ENCODE measurements at regions not wholly inside any gene's neighbourhood (a gene's known extent, or its start where the extent isn't known, plus 50 kb on each side); places are given as distances from the start of the nearest gene placed in this dataset.

- H3K36me3 Mint-ChIP-seq (ENCODE audit: low read depth), result no peaks in the 10 kb centered on the region
- DNase-seq (ENCODE audit: low read depth, low spot score), result no peak
- TF ChIP-seq, protein P1, sequence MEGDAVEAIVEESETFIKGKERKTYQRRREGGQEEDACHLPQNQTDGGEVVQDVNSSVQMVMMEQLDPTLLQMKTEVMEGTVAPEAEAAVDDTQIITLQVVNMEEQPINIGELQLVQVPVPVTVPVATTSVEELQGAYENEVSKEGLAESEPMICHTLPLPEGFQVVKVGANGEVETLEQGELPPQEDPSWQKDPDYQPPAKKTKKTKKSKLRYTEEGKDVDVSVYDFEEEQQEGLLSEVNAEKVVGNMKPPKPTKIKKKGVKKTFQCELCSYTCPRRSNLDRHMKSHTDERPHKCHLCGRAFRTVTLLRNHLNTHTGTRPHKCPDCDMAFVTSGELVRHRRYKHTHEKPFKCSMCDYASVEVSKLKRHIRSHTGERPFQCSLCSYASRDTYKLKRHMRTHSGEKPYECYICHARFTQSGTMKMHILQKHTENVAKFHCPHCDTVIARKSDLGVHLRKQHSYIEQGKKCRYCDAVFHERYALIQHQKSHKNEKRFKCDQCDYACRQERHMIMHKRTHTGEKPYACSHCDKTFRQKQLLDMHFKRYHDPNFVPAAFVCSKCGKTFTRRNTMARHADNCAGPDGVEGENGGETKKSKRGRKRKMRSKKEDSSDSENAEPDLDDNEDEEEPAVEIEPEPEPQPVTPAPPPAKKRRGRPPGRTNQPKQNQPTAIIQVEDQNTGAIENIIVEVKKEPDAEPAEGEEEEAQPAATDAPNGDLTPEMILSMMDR (conservative IDR thresholded peaks at IDR 0.05), result no peak
- H3K4me3 Mint-ChIP-seq, result no peak overlapping the region
- no peaks in the 10 kb centered on the region for H3K4me1 Mint-ChIP-seq
- no peaks in the 10 kb centered on the region for H3K9me3 Mint-ChIP-seq
- H3K27ac Mint-ChIP-seq (ENCODE audit: unreplicated experiment), result no peak overlapping the region
- H3K27me3 Mint-ChIP-seq (ENCODE audit: low read depth), result no peaks in the 10 kb centered on the region
Observed at GRCh38 chr6:48628316-48628715, 517.3 kb upstream of the PTCHD4 start.

DNA sequence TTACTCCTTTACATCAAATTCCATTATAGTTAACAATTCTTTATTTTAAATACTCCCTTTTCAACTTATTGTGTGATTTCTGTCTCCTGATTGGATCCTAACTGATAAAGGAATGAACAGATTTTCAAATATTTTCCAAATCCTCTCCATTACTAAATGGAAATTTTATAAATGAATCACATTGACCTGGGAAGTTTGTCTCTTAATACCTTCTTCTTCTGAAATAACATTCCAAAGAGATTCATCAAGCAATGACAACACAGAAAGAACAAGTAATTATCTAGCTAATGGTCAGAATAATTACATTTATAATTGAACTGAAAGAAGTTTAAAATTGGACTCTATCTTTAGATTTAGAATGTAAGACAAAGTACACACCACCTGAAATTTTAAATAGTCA lies 515.4 kb upstream of the PTCHD4 start:
- DNase-seq (ENCODE audit: low read depth, low spot score), result no peak
- Mint-ChIP-seq H3K27me3 (ENCODE audit: low read depth) (no peaks in the 10 kb centered on the region), H3K4me1 (no peaks in the 10 kb centered on the region), H3K27ac (ENCODE audit: unreplicated experiment) (no peak overlapping the region), H3K36me3 (ENCODE audit: low read depth) (no peaks in the 10 kb centered on the region), H3K4me3 (no peak overlapping the region), H3K9me3 (no peaks in the 10 kb centered on the region)
- TF ChIP-seq, protein P1 (conservative IDR thresholded peaks at IDR 0.05), result no peak

DNA sequence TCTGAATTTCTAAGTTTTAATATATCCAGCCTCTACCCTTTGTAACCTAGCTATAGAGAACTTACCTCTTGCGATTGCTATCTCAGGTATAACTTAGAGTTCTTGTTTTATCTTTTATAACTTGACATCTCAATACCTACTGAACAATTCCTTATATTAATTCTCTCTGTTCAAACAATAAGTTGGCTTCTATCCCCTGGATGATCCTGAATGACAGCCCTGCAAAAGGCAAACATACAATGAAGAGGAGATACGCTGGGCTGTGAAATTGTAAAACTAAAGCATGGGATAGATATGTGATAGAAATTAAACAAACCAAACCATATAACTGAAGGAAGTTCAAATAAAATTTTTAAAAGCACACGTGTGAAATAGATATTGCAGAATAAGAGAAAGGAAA lies 513.6 kb upstream of the PTCHD4 start:
- no peak overlapping the region for H3K4me3 Mint-ChIP-seq
- no peaks in the 10 kb centered on the region for H3K9me3 Mint-ChIP-seq
- no peak for DNase-seq (ENCODE audit: low read depth, low spot score)
- no peaks in the 10 kb centered on the region for H3K36me3 Mint-ChIP-seq (ENCODE audit: low read depth)
- H3K27me3 Mint-ChIP-seq (ENCODE audit: low read depth), result no peaks in the 10 kb centered on the region
- no peaks in the 10 kb centered on the region for H3K4me1 Mint-ChIP-seq
- no peak overlapping the region for H3K27ac Mint-ChIP-seq (ENCODE audit: unreplicated experiment)
- TF ChIP-seq, protein P1 (conservative IDR thresholded peaks at IDR 0.05), result no peak

GRCh38 chr6:48619771-48620170 lies 508.8 kb upstream of the PTCHD4 start:
- TF ChIP-seq, protein P1 (conservative IDR thresholded peaks at IDR 0.05), result no peak
- no peaks in the 10 kb centered on the region for H3K4me1 Mint-ChIP-seq

DNA sequence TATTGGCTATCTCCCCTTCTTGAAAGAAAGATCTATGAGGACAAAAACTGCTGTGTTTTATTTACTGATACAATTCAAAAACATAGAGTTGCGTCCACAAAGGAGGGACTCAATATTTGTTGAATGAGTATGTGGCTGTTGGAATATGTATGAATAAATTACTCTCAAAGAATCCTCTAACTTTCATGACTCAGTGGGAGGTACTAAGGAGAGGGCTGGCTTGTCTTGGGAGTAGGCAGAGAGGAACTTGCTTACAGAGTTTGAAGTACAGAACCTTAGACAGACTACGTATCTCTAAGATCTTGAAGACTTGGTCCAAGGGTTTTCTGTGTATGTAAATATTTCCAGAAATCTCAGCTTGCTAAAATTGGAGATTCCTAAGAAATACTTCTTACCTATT lies 504.0 kb upstream of the PTCHD4 start:
- peaks cover 6% of the 10 kb centered on the region for H3K9me3 Mint-ChIP-seq
- no peaks in the 10 kb centered on the region for H3K4me1 Mint-ChIP-seq
- H3K27ac Mint-ChIP-seq (ENCODE audit: unreplicated experiment), result no peak overlapping the region
- H3K27me3 Mint-ChIP-seq (ENCODE audit: low read depth), result no peaks in the 10 kb centered on the region
- DNase-seq (ENCODE audit: low read depth, low spot score), result no peak
- no peak overlapping the region for H3K4me3 Mint-ChIP-seq
- no peaks in the 10 kb centered on the region for H3K36me3 Mint-ChIP-seq (ENCODE audit: low read depth)
- TF ChIP-seq, protein P1 (conservative IDR thresholded peaks at IDR 0.05), result no peak

More at GRCh38 chr6:48619771-48620170, 508.8 kb upstream of the PTCHD4 start:
- H3K27ac Mint-ChIP-seq (ENCODE audit: unreplicated experiment), result no peak overlapping the region
- DNase-seq (ENCODE audit: low read depth, low spot score), result no peak
- no peak overlapping the region for H3K4me3 Mint-ChIP-seq
- H3K27me3 Mint-ChIP-seq (ENCODE audit: low read depth), result no peaks in the 10 kb centered on the region
- H3K36me3 Mint-ChIP-seq (ENCODE audit: low read depth), result no peaks in the 10 kb centered on the region
- H3K9me3 Mint-ChIP-seq, result peaks cover 6% of the 10 kb centered on the region

GRCh38 chr6:48614326-48614725 lies 503.3 kb upstream of the PTCHD4 start:
- H3K36me3 Mint-ChIP-seq (ENCODE audit: low read depth), result no peaks in the 10 kb centered on the region
- no peak overlapping the region for H3K27ac Mint-ChIP-seq (ENCODE audit: unreplicated experiment)
- H3K27me3 Mint-ChIP-seq (ENCODE audit: low read depth), result no peaks in the 10 kb centered on the region
- no peak overlapping the region for H3K4me3 Mint-ChIP-seq
- no peaks in the 10 kb centered on the region for H3K4me1 Mint-ChIP-seq
- peaks cover 6% of the 10 kb centered on the region for H3K9me3 Mint-ChIP-seq
- TF ChIP-seq, protein P1 (conservative IDR thresholded peaks at IDR 0.05), result no peak
- DNase-seq (ENCODE audit: low read depth, low spot score), result no peak

Measured in neural crest cell (in vitro differentiated cells).